AG04450 (cell line): ENCODE measurements at regions not wholly inside any gene's neighbourhood (a gene's known extent, or its start where the extent isn't known, plus 50 kb on each side); places are given as distances from the start of the nearest gene placed in this dataset.

Experiments used
- CTCF ChIA-PET: fragments of 300-600, 350-600 bp; formaldehyde crosslinking; extraction: SDS; loops from one replicate; lab custom pipeline; 2022; ENCODE audit warnings: antibody characterized with exemption, inconsistent platforms; lab: Charles Lee
- POLR2A ChIA-PET: fragments of 350-600 bp; formaldehyde crosslinking; extraction: SDS; loops from one replicate; lab custom pipeline; 2021; ENCODE audit warnings: antibody characterized with exemption, inconsistent platforms; lab: Yijun Ruan, JAX
- DNase-seq: peaks from one replicate; pipeline ENCODE4 v3.0.0-alpha.2; 2011; ENCODE audit warnings: low read depth, low spot score
- H3K27ac ChIP-seq: one replicate; pipeline ENCODE4 v1.5.1; 2012; ENCODE audit warnings: low read depth, low read length, control low read depth
- H3K27me3 ChIP-seq: one replicate; pipeline ENCODE4 v1.6.0; 2012; ENCODE audit warnings: low read length; ENCODE audit not compliant: control insufficient read depth, insufficient read depth
- H3K4me3 ChIP-seq: 2 replicates; pipeline ENCODE4 v1.5.1; 2011; ENCODE audit warnings: mild to moderate bottlenecking, low read depth, low read length, control low read depth
- H3K9me3 ChIP-seq: 2 replicates; pipeline ENCODE4 v1.5.1; 2012; ENCODE audit warnings: low read length; ENCODE audit not compliant: control insufficient read depth, insufficient read depth
- TF ChIP-seq, protein P1 (sequence below): IDR thresholded peaks from 2 replicates; pipeline ENCODE4 v1.5.1; 2011; ENCODE audit warnings: low read depth, low read length, control low read depth, inconsistent platforms

DNA sequence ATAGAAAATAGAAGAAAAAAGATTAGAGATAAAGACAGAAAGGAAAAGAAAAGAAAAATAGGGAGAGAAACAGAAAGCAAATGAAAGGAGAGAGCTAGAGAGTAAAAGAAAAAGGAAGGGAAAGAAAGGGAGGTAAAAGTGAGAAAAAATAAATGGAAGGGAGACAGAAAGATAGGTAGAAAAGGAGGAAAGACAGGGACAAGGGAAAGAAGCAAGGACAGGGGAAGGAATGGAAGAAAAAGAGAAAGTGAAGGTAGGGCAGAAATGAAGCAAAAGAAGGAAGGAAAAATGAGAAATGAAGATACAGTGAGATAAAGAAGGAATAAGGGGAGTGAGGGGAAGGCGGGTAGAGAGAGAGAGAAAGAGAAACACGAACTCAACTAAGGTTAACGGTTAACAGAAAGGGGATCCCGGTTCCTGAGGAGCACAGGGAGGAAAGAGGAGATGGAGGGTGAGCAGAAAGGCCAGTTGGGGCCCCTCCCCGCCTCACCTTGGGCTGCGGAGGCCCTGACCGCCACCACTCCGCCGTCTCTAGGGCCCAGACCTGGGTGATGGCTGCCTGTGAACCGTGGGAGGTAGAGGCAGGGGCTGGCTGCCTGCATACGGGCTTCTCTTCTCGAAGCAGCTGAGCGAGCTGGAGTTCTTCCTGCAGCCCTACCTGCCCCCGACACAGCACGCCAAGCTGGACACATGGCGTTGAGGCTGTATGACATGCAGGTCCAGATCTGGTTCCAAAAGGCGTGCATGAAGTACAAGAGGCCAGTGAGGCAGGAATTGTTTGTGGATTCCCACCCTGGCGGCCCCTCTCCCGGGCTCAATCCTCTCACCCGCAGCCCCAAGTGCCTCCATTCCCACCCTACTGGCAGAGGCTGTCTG lies 59.5 kb downstream of the SMUG1 start:
- H3K9me3 ChIP-seq, result no peaks in the 10 kb centered on the region; the same call in 1 of the 2 replicates
- POLR2A ChIA-PET, result no interaction called here
- TF ChIP-seq, protein P1, sequence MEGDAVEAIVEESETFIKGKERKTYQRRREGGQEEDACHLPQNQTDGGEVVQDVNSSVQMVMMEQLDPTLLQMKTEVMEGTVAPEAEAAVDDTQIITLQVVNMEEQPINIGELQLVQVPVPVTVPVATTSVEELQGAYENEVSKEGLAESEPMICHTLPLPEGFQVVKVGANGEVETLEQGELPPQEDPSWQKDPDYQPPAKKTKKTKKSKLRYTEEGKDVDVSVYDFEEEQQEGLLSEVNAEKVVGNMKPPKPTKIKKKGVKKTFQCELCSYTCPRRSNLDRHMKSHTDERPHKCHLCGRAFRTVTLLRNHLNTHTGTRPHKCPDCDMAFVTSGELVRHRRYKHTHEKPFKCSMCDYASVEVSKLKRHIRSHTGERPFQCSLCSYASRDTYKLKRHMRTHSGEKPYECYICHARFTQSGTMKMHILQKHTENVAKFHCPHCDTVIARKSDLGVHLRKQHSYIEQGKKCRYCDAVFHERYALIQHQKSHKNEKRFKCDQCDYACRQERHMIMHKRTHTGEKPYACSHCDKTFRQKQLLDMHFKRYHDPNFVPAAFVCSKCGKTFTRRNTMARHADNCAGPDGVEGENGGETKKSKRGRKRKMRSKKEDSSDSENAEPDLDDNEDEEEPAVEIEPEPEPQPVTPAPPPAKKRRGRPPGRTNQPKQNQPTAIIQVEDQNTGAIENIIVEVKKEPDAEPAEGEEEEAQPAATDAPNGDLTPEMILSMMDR, result no peak
- CTCF ChIA-PET, result no interaction called here
- no peak for DNase-seq
- H3K27me3 ChIP-seq, result peaks cover 59% of the 10 kb centered on the region
- no peak overlapping the region for H3K27ac ChIP-seq
- H3K4me3 ChIP-seq, result no peak overlapping the region
